COLO829 (cell line): ENCODE measurements at regions not wholly inside any gene's neighbourhood (a gene's known extent, or its start where the extent isn't known, plus 50 kb on each side); places are given as distances from the start of the nearest gene placed in this dataset.
"Not testable (repeated sequence)": the region's sequence is repeated elsewhere in the genome, so short reads cannot be mapped to it uniquely, and the experiment has no call there.

Experiments used
- DNase-seq: peaks from one replicate; pipeline ENCODE4 v3.0.0; 2012; ENCODE audit warnings: low spot score

- no peak for DNase-seq
These were observed 94.7 kb upstream of the PWP1 start for GRCh38 chr12:107590814-107591375.

- peak; percentile 20 for DNase-seq
These were observed 91.8 kb upstream of the PWP1 start for GRCh38 chr12:107593713-107594381.

- no peak for DNase-seq
These were observed 90.6 kb upstream of the PWP1 start for GRCh38 chr12:107594995-107595394.

GRCh38 chr12:107597695-107598410 lies 87.7 kb upstream of the PWP1 start:
- DNase-seq, result no peak

DNA sequence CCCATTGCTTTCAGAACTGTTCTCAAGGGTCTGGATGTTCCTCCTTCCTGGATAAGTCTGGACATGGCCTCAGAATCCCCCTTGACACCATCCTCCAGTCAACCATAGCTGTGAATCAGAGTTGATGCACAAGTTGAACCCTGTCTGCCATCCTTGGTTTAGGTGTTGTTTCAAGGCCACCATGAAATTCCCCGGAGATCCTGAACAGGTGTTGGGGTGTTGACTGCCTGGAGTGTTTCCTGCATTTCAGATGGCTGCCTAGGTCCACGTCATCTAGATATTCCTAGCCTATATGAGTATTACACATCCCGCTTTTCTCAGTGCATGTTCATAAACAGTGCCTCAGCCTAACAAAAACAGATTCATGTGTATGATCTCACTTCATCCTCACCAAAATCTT lies 86.7 kb upstream of the PWP1 start:
- DNase-seq, result no peak

GRCh38 chr12:107600581-107601144 lies 84.9 kb upstream of the PWP1 start:
- DNase-seq, result no peak

DNA sequence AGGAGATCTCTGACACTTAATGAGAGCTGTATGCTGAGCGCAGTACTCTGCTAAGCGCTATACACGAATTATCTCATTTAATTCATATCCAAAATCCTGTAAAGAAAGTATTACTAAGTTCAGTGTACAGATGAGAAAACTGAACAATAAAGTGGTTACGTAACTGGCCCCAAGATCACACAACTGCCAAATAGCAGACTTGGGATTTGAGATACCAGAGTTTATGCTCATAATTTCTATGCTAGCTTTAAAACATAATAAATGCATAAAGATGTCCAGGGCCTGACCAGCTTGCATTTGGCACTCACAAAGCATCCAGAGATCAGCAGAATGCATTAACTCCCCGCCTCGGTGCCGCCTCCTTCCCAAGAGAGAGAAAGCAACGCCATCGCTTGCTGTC lies 83.2 kb upstream of the PWP1 start:
- no peak for DNase-seq

DNA sequence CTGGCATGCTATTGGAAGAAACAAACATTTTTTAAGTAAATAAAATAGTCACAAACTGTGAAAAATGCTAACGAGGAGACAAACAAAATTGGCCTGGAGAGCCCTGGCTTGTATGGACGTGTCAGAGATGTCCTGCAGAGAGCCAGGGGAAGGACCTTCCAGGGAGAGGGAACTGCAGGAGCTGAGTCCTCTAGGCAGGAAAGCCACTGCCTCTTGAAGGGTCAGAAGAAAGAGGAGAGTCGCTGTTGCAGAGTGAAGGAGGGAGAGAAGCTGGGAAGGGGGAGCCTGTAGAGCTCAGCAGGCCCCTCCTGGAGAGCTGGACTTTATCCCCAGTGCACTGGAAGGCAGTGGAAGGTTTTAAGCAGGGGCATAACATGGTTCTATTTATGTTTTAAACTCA lies 80.3 kb upstream of the PWP1 start:
- DNase-seq, result no peak

DNA sequence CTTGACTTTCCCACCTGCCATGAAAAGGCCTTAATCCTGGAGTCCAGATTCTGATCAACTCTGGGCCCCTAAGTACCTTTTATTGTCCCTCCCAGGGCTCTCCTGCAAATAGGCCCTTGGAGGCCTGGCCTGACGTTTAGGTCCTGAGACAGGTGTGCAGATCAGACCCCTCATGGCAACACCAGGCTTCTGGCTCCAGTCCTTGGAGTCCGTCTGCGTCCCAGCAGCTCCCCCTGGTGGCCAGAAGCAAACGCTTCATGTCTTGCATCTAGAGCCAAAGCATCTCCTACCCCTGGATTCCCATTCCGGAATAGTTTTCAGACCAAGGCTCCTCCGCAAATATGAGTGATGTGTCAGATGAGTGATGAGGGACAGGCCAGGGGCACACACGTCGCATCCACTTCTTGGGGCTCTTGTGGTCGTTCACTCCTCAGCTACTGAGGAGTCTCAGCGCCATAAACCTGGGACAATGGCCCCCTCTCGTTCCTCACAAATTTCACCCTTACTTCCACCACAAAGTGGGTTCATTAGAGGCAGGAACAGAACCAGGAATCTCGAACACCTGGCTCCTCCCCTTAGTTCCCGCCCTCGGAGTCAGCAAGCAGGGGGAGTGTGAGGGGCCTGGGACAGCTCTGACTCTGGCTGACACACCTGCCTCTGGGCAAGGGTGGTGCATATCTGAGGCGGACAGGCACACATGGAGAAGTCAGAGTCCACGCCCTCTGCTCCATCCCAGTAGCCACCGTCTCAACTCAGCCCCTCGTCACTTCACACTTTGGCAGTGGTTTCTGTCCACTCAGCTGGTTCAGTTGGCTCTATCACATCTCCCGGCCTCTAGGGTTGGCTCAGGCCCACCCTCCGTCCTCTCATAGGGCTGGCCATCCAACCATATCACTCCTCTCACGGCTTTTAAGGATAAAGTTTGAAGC lies 77.9 kb upstream of the PWP1 start:
- DNase-seq, result peak; percentile 73

GRCh38 chr12:107608779-107609178 lies 76.8 kb upstream of the PWP1 start:
- not testable (repeated sequence) for DNase-seq

GRCh38 chr12:107610021-107610859 lies 75.4 kb upstream of the PWP1 start:
- DNase-seq, result peak; percentile 28

DNA sequence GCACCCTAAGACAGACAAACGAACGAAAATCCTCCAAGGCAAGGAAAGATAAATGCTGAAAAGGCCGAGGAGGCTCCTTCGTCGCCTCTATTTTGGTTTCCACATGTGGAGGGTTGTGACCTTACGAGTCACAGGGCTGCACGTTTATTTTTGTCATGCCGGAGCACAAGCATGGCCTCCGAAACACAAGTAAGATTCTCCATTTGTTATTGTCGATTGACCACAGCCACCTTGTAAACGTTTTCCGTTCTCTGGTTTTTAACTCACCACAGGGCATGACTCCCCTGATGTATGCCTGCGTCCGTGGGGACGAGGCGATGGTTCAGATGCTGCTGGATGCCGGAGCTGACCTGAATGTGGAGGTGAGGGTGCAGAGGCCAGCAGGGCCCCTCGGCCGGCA lies 73.1 kb upstream of the PWP1 start:
- DNase-seq, result no peak

DNA sequence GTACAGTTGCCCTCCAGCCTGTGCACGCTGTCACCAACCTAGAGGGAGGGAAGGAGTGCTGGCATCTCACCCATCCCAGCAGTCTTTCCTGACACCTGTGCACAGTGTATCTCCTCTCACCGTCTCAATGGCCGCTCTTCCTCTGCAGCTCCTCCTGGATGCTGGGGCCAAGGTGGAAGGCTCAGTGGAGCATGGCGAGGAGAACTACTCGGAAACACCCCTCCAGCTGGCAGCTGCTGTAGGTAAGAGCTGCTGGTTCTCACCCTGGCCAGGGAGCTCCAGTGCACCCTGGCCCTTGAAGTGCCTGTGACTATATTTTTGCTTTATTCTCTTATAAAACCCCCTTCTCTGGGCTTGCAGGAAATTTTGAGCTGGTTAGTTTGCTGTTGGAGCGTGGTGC lies 68.7 kb upstream of the PWP1 start:
- DNase-seq, result no peak

GRCh38 chr12:107618106-107618505 lies 67.5 kb upstream of the PWP1 start:
- DNase-seq, result no peak

DNA sequence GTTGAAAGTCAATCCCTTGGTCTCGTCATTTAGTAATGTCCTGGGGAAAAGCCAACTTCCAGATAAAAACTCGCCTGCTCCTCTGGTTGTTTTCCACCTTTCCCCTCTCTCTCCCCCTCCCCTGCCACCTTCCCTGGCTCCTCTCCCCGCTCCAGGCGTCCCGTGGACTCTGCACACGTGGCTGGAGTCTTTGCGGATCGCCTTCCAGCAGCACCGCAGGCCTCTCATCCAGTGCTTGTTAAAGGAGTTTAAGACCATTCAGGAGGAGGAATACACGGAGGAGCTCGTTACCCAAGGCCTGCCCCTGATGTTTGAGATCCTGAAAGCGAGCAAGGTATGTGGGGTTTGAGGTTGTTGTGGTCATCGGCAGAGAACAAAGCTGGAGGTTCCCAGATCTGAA lies 65.8 kb upstream of the PWP1 start:
- DNase-seq, result no peak

DNA sequence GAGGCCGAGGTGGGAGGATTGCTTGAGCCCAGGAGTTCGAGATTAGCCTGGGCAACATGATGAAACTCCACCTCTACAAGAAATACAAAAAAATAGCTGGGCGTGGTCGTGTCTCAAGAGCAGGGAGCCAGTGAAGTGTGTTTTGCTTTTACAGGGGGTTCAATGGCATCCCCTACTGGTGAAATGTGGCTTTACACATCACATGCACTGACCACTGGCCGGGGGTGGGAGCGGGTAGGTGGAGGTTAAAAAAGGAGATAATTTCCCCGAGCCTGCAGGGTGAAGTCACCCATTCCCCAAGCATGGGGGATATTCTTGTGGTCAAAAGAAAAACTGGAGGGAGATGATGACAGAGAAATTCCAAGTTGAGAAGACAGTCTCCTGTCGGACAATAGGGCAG lies 63.6 kb upstream of the PWP1 start:
- no peak for DNase-seq

GRCh38 chr12:107624493-107624892 lies 61.1 kb upstream of the PWP1 start:
- no peak for DNase-seq

DNA sequence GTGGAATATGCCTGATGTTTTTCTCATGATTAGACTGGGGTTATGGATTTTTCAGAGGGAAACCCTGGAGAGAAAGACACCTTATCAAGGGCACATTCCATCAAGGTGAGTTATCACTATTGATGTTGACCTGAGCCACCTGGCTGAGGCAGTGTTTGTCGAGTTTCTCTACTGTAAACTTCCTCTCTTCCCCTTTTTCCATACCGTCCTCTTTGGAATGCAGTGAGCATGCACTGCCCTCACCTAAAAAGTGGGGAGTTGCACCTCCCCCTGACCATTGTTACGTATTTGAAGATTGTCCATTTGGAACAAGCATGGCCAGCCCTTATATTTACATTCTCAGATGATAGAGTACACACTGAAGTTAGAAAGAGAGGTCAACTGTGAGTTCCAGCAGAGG lies 53.9 kb upstream of the PWP1 start:
- no peak for DNase-seq

GRCh38 chr12:107632246-107632645 lies 53.4 kb upstream of the PWP1 start:
- DNase-seq, result no peak

DNA sequence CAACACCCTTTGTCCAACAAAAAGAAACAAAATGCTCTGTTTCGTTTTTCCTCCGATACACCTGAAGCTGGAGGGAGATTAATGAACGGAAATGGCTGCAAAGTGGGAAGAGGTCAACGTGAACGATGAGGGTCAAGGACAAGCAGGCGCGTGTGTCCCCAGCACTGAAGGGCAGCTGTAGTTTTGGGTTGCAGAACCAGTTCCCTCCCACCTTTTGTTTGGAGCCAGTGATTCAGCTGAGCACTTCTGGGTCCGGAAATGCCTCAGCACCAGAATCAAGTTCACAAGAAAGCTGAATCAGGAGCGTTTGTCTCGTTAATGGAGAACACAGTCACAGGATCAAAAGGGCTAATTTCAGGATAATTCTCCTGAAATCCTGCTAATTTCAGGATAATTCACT lies 51.1 kb upstream of the PWP1 start:
- no peak for DNase-seq

GRCh38 chr12:107635139-107635538 lies 50.5 kb upstream of the PWP1 start:
- no peak for DNase-seq
